ENCODE measurements at regions not wholly inside any gene's neighbourhood (a gene's known extent, or its start where the extent isn't known, plus 50 kb on each side); places are given as distances from the start of the nearest gene placed in this dataset.

GRCh38 chr7:94261067-94261466 lies 133.6 kb upstream of the COL1A2 start:
- H3K4me1 Mint-ChIP-seq (ENCODE audit: low read depth), result no peaks in the 10 kb centered on the region
- no peak for DNase-seq (ENCODE audit: low spot score)
- H3K4me3 Mint-ChIP-seq, result no peak overlapping the region
- peaks cover 11% of the 10 kb centered on the region for H3K27me3 Mint-ChIP-seq (ENCODE audit: low read depth)
- H3K9me3 Mint-ChIP-seq, result no peaks in the 10 kb centered on the region
- H3K36me3 Mint-ChIP-seq (ENCODE audit: low read depth), result no peaks in the 10 kb centered on the region
- H3K27ac Mint-ChIP-seq, result no peak overlapping the region

DNA sequence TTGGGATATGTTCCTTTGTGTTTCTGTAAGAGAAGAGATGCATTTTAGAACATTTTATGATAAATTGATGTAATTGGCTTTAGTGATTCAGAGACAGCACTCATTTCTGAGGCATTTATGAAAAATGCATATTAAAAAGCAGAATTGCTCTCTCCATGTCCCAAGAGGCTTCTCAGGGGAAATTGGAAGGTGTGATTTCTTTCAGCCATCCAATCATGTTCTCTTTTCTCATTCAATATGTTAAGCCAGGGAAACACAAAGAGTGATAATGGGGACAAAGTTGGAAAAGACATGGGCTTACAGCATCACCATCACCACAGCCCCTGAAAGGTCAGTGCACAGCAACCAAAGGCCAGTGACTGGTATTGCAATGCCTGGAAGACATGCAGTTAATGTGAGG lies 129.9 kb upstream of the COL1A2 start:
- H3K4me3 Mint-ChIP-seq, result no peak overlapping the region
- H3K36me3 Mint-ChIP-seq (ENCODE audit: low read depth), result no peaks in the 10 kb centered on the region
- peaks cover 11% of the 10 kb centered on the region for H3K27me3 Mint-ChIP-seq (ENCODE audit: low read depth)
- no peaks in the 10 kb centered on the region for H3K9me3 Mint-ChIP-seq
- no peak overlapping the region for H3K27ac Mint-ChIP-seq
- DNase-seq (ENCODE audit: low spot score), result no peak
- no peaks in the 10 kb centered on the region for H3K4me1 Mint-ChIP-seq (ENCODE audit: low read depth)

DNA sequence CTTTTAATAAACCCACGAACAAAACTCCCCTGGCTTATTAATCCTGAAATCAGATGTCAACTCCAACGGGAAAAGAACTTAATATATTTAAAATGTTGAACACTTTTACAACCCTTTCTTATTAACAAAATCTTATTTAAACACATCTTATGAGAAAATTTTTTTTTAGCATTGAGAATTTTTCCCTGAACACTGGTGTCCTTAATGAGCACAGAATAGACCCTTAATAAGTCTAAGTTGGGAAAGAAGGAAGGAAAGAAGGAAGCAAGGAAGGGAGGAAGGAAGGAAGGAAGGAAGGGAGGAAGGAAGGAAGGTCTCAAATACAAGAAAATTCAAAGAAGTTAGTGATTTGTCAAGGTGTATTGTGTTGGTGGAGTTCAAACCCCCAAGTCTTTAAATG lies 129.2 kb upstream of the COL1A2 start:
- H3K27me3 Mint-ChIP-seq (ENCODE audit: low read depth), result peaks cover 7% of the 10 kb centered on the region
- H3K4me3 Mint-ChIP-seq, result no peak overlapping the region
- H3K36me3 Mint-ChIP-seq (ENCODE audit: low read depth), result no peaks in the 10 kb centered on the region
- no peaks in the 10 kb centered on the region for H3K4me1 Mint-ChIP-seq (ENCODE audit: low read depth)
- H3K27ac Mint-ChIP-seq, result no peak overlapping the region
- no peaks in the 10 kb centered on the region for H3K9me3 Mint-ChIP-seq
- DNase-seq (ENCODE audit: low spot score), result no peak

DNA sequence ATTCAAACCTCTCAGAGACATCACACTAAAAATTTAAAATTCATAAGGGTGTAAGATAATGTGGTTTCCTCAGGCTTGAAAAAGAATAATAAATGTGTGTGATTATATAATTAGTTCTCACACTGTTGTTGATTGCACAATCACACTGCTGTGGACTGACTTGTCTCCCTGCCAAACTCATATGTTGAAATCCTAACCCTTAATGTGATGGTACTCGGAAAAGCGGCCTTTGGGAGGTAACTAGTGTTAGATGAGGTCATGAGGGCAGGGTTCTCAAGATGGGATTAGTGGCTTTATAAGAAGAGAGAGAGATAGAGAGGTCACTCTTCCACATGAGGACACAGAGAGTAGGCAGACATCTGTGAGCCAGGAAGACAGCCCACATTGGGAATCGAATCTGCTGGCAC lies 128.5 kb upstream of the COL1A2 start:
- H3K27ac Mint-ChIP-seq, result no peak overlapping the region
- no peaks in the 10 kb centered on the region for H3K9me3 Mint-ChIP-seq
- no peak for DNase-seq (ENCODE audit: low spot score)

DNA sequence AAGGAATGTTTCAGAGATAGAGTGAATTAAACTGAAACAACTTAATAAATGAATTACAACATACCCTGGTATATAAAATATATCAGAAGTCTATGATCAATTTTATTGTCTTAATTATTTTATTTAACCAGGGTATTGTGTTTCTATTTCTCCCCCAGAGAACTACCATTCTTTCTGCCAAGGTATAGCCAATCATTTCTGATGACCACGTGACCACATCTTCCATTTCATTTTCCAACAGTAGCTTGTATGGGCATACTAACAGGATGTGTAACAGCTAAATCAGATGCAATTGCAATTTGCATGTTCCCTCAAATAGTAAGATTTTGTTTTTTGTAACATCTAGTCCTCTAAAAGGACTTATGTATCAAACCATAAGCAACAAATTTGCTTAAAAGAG lies 123.9 kb upstream of the COL1A2 start:
- no peak for DNase-seq (ENCODE audit: low spot score)
- H3K36me3 Mint-ChIP-seq (ENCODE audit: low read depth), result no peaks in the 10 kb centered on the region
- H3K27me3 Mint-ChIP-seq (ENCODE audit: low read depth), result peaks cover 16% of the 10 kb centered on the region
- peaks cover 7% of the 10 kb centered on the region for H3K4me1 Mint-ChIP-seq (ENCODE audit: low read depth)
- H3K27ac Mint-ChIP-seq, result no peak overlapping the region
- H3K4me3 Mint-ChIP-seq, result no peak overlapping the region
- no peaks in the 10 kb centered on the region for H3K9me3 Mint-ChIP-seq

More for the DNA sequence above, 128.5 kb upstream of the COL1A2 start:
- Mint-ChIP-seq H3K4me3 (no peak overlapping the region), H3K36me3 (ENCODE audit: low read depth) (no peaks in the 10 kb centered on the region), H3K4me1 (ENCODE audit: low read depth) (no peaks in the 10 kb centered on the region), H3K27me3 (ENCODE audit: low read depth) (peaks cover 7% of the 10 kb centered on the region)

DNA sequence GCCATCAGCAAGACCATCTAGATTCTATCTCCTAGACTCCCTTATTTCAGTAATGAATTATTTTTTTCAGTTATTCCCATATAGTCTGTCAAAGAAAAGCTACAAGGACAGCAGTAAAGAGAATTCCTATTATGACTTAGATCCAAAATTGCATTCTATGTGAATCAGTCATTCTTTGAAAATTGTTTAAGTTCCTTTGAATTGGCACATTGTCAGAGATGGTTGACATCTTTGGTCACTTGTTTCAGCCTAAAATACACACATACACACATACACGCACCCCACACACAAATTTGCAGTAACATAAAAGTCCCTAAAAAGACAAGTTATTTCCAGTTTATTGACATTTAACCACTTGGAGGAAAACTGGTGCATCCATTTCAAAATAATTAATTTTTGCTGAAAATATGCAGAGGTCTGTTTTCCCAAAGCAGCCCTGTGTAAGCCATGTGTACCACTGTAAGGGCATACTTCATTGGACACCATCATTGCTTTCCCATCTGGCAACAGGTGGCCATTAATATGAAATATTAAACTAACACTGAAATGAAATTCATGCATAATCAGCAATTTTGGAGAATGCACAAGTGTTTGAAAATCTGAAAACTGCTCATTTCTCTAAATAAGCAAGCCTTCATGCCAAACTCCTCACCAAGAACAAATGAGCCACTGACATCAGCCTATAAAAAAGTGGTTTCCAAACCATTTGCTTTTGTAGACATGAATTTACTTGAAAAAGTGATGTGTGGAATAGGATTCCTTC lies 121.7 kb upstream of the COL1A2 start:
- Mint-ChIP-seq H3K4me1 (ENCODE audit: low read depth) (peaks cover 7% of the 10 kb centered on the region), H3K9me3 (no peaks in the 10 kb centered on the region), H3K27ac (no peak overlapping the region), H3K36me3 (ENCODE audit: low read depth) (no peaks in the 10 kb centered on the region), H3K27me3 (ENCODE audit: low read depth) (peaks cover 19% of the 10 kb centered on the region), H3K4me3 (no peak overlapping the region)
- DNase-seq (ENCODE audit: low spot score), result no peak

- Mint-ChIP-seq H3K9me3 (no peaks in the 10 kb centered on the region), H3K27ac (no peak overlapping the region), H3K36me3 (ENCODE audit: low read depth) (no peaks in the 10 kb centered on the region), H3K4me1 (ENCODE audit: low read depth) (peaks cover 7% of the 10 kb centered on the region), H3K4me3 (no peak overlapping the region), H3K27me3 (ENCODE audit: low read depth) (peaks cover 26% of the 10 kb centered on the region)
- peak; percentile 65 for DNase-seq (ENCODE audit: low spot score)
Measured at GRCh38 chr7:94274828-94275227, 119.9 kb upstream of the COL1A2 start.

GRCh38 chr7:94276027-94276426 lies 118.7 kb upstream of the COL1A2 start:
- H3K36me3 Mint-ChIP-seq (ENCODE audit: low read depth), result no peaks in the 10 kb centered on the region
- no peak for DNase-seq (ENCODE audit: low spot score)
- no peak overlapping the region for H3K4me3 Mint-ChIP-seq
- peaks cover 27% of the 10 kb centered on the region for H3K27me3 Mint-ChIP-seq (ENCODE audit: low read depth)
- H3K27ac Mint-ChIP-seq, result no peak overlapping the region
- H3K9me3 Mint-ChIP-seq, result no peaks in the 10 kb centered on the region
- peaks cover 7% of the 10 kb centered on the region for H3K4me1 Mint-ChIP-seq (ENCODE audit: low read depth)

DNA sequence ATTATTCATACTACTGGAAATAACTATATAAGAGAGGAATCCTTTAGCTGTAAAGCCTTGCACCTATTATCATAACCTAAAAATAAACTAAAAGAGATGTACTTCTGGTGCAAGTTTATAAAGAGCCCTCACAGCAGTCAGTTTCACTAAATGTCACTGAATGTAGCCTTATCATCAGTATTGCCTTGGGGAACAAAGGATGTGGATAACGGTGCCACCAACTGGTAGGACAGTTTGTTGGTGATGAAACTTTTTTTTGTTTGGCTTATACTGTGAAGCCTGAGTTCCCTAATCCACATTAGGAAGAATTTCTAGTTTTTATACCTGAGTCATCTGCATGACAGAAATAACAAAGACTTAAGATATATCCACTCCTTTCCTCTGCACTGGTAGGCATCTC lies 117.9 kb upstream of the COL1A2 start:
- H3K4me3 Mint-ChIP-seq, result no peak overlapping the region
- H3K27me3 Mint-ChIP-seq (ENCODE audit: low read depth), result peaks cover 33% of the 10 kb centered on the region
- H3K27ac Mint-ChIP-seq, result no peak overlapping the region
- DNase-seq (ENCODE audit: low spot score), result no peak
- H3K36me3 Mint-ChIP-seq (ENCODE audit: low read depth), result no peaks in the 10 kb centered on the region
- no peaks in the 10 kb centered on the region for H3K9me3 Mint-ChIP-seq
- peaks cover 7% of the 10 kb centered on the region for H3K4me1 Mint-ChIP-seq (ENCODE audit: low read depth)

DNA sequence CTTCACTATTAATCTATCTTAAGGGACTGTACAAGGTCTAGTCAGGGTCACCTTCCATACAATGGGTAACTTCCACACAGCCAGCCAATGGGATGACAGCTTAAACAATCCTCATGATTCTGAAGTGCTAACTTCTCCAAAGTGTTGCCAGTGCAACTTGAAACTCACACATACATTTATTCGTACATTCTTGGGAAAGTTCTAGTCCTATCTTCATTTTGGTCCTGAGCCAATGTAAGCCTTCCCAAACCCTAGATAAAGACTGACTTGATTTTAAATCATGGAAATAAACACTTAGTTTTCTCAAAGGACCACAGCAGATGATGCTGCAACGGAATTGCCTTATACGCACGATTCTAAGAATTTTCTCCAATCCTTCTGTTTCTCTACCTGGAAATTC lies 117.5 kb upstream of the COL1A2 start:
- DNase-seq (ENCODE audit: low spot score), result no peak
- no peak overlapping the region for H3K27ac Mint-ChIP-seq
- no peak overlapping the region for H3K4me3 Mint-ChIP-seq
- H3K36me3 Mint-ChIP-seq (ENCODE audit: low read depth), result no peaks in the 10 kb centered on the region
- peaks cover 7% of the 10 kb centered on the region for H3K4me1 Mint-ChIP-seq (ENCODE audit: low read depth)
- H3K9me3 Mint-ChIP-seq, result no peaks in the 10 kb centered on the region
- peaks cover 32% of the 10 kb centered on the region for H3K27me3 Mint-ChIP-seq (ENCODE audit: low read depth)

- Mint-ChIP-seq H3K9me3 (no peaks in the 10 kb centered on the region), H3K27me3 (ENCODE audit: low read depth) (peaks cover 36% of the 10 kb centered on the region), H3K4me3 (no peak overlapping the region), H3K4me1 (ENCODE audit: low read depth) (no peaks in the 10 kb centered on the region), H3K36me3 (ENCODE audit: low read depth) (no peaks in the 10 kb centered on the region), H3K27ac (no peak overlapping the region)
- no peak for DNase-seq (ENCODE audit: low spot score)
Measured at GRCh38 chr7:94280851-94281250, 113.8 kb upstream of the COL1A2 start.

DNA sequence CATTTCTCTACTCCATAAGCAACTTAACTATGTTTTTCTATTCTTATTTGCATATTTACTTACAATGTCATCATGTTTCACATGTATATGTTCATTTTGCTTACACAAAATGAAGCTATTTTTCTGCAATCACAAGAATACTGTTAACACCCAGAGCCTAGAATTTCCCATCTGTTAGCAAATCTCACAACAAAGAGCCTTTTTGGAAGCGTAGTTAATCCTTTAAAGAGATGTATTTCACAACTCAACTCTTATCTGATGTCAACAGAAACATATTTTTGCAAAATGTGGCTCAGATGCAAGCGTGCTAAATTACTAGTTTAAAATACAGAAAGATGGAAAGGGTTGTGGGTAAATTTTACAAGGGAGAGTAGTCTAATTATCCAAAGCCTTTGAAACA lies 110.6 kb upstream of the COL1A2 start:
- Mint-ChIP-seq H3K27me3 (ENCODE audit: low read depth) (peaks cover 28% of the 10 kb centered on the region), H3K27ac (no peak overlapping the region), H3K36me3 (ENCODE audit: low read depth) (no peaks in the 10 kb centered on the region), H3K4me1 (ENCODE audit: low read depth) (no peaks in the 10 kb centered on the region), H3K4me3 (no peak overlapping the region), H3K9me3 (no peaks in the 10 kb centered on the region)
- no peak for DNase-seq (ENCODE audit: low spot score)

DNA sequence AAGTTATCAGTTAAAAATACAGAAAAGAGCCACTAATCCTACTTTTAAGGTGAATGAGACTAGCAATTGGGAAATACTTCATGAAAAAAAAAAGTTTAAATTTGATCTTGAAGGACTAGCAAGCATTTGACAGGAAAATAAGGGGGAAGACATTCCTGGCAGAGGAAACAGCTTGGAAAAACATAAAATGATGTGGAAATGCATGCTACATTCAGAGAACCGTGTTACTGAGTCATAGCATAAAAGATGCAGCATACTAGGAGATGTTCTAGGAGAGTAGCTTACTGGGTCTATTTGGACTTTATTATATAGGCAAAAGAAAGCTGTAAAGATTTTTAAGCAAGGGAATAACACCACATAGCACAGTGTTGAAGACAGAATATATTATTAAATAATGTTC lies 108.6 kb upstream of the COL1A2 start:
- no peak overlapping the region for H3K27ac Mint-ChIP-seq
- H3K9me3 Mint-ChIP-seq, result no peaks in the 10 kb centered on the region
- no peaks in the 10 kb centered on the region for H3K36me3 Mint-ChIP-seq (ENCODE audit: low read depth)
- H3K27me3 Mint-ChIP-seq (ENCODE audit: low read depth), result peaks cover 21% of the 10 kb centered on the region
- H3K4me1 Mint-ChIP-seq (ENCODE audit: low read depth), result no peaks in the 10 kb centered on the region
- no peak for DNase-seq (ENCODE audit: low spot score)
- no peak overlapping the region for H3K4me3 Mint-ChIP-seq

DNA sequence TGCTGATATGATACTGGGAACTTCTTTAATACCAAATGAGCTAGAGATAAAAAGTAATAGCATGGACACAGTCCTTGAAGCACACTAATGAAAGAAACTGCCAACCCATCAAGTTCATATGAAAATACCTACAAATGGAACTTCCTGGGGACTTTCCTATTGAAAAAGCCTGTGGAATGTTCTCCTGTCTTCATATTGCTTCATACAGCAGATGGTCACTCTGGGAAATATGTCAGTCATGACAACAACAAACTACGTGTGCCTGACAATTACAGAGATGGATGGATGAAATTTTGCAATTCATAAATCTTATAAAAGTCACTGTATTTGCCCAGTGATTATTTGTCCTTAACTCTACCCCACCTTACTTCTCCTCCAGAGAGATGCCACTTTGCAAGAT lies 106.6 kb upstream of the COL1A2 start:
- Mint-ChIP-seq H3K4me1 (ENCODE audit: low read depth) (no peaks in the 10 kb centered on the region), H3K27me3 (ENCODE audit: low read depth) (peaks cover 17% of the 10 kb centered on the region), H3K36me3 (ENCODE audit: low read depth) (no peaks in the 10 kb centered on the region), H3K4me3 (no peak overlapping the region), H3K27ac (no peak overlapping the region), H3K9me3 (no peaks in the 10 kb centered on the region)
- no peak for DNase-seq (ENCODE audit: low spot score)

- Mint-ChIP-seq H3K9me3 (no peaks in the 10 kb centered on the region), H3K4me1 (ENCODE audit: low read depth) (no peaks in the 10 kb centered on the region), H3K27me3 (ENCODE audit: low read depth) (peaks cover 13% of the 10 kb centered on the region), H3K36me3 (ENCODE audit: low read depth) (no peaks in the 10 kb centered on the region), H3K27ac (no peak overlapping the region), H3K4me3 (no peak overlapping the region)
- no peak for DNase-seq (ENCODE audit: low spot score)
Measured at GRCh38 chr7:94289071-94289470, 105.6 kb upstream of the COL1A2 start.

Measured in T-helper 2 cell treated with Interferon-gamma antibody and Interleukin-4, amounts not matched to agents 5 μg/mL and 100 μg/mL, for 36 hours (primary cell).